Ramos (cell line): ENCODE measurements at regions not wholly inside any gene's neighbourhood (a gene's known extent, or its start where the extent isn't known, plus 50 kb on each side); places are given as distances from the start of the nearest gene placed in this dataset.

Experiments used
- in situ Hi-C: fragments of 300-500 bp; cut with MboI; formaldehyde crosslinking; loops from one replicate; pipeline ENCODE4 v1.14.3; 2022; ENCODE audit warnings: low sequenced_read_pairs; ENCODE audit not compliant: unreplicated experiment

DNA sequence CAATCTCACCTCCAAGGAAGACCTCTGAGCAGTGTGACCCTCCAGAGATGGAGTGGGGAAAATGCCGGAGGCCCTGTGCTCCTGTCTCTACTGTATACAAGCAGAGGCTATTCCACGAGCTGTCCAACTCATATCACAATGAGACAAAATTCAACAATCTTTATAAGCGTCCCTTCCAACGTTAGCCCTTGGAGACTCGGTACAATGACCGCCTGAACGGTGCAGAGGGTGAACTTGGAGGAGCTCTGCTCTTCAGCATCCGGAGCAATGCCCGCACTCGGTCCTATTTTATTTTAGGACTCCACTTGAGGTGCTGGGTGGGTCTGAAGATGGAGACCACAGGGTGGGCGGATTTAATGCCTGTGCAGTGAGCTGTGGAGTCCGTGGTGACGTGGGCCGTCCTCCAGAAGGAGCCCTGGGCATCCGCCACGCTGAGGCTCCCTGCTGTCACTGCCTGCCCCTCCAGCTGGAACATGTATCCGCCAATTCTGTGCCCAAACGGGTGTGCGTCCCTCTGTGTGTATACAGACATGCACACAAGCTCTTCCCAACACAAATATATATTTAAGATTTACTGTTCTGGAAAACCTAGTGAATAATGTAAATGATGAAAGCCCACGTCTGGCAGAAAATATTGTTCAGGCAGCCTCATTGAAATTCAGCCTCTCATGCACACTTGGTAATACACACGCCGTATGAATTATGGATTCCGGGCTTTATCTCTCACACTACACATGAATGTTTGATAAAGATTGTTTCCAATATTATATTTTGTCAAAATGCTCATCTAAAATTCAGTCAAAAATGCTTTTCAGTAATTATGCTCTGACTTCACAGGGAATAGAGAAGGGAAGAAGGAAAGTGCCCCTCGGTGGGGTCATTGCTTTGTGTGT is 239.9 kb upstream of the ZMIZ1 start:
- in situ Hi-C loops, result no loop called here

DNA sequence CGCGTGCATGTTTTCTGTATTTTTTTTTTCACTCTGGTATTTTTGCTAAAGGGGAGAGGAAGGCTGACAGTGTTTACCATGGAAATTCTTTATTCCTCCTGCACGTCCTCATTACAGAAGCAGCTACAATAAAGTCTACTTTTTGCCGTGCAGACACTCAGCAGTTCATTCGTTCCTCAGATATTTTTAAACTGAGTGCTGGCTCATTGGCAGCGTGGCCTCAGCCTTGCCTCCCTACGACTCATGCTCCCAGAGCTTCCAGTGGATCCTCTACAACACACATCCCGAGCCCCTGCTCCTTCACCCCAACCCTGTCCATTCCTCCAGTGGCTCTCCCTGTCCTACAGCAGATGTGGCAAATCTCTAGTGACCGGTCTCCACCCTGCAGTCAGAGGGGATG is 239.2 kb upstream of the ZMIZ1 start:
- in situ Hi-C loops, result no loop called here

DNA sequence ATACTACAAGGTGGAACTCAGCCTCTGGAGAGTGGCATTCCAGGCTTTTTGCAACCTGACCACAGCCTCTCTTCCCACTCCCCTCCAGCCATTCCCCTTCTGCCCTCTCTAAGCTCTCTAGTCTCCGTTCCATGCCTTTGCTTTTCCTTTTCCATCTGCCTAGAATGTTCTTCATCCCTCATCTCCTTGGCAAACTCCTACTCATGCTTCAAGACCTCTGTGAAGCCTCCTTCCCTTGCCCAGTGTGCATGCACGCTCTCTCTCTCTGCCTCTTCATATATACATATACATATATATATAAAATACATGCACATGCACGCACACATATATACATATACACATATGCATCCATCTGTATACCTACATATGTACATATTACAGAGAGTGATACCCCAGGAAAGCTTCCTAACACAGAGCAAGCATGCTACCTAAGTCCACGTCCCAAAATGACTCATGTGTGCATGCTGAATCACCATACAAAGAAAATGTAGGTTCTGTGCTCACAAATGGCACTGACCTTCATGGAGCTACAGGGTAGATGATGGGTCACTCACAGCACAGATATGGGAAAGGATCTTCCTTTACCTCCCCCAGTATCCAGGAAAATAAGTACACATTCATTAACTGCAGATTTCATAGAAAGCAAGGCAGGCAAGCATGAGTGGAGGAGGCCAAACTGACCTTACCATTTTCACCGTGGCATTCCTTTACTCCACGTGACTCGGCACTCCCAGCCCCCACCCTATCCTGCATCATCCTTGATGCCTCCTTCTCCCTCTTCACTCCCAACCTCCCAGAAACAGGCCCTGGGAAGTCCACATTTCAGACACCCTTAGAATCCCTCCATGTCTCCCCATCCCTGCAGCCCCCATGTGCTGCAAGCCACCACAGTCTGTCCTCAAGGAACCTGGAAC is 238.4 kb upstream of the ZMIZ1 start:
- in situ Hi-C loops, result no loop called here

DNA sequence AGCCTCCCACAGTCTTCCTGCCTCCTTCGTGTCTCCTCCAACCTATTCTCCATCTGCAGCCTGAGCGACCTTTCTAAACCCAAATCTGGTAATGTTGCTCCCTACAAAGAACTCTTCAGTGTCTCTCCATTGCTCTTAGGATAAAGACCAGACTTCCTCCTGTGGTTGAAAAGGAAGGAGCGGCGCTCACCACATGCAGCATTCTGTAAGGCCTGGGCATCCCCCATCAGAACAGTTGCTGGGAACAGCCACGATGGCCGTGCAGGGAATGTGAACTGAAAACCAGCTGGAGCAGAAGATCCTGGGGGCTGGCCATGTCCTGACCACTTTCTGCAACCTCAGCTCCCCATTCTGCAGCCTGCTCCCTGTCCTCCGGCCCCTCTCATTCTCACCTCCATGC is 237.8 kb upstream of the ZMIZ1 start:
- in situ Hi-C loops, result no loop called here

DNA sequence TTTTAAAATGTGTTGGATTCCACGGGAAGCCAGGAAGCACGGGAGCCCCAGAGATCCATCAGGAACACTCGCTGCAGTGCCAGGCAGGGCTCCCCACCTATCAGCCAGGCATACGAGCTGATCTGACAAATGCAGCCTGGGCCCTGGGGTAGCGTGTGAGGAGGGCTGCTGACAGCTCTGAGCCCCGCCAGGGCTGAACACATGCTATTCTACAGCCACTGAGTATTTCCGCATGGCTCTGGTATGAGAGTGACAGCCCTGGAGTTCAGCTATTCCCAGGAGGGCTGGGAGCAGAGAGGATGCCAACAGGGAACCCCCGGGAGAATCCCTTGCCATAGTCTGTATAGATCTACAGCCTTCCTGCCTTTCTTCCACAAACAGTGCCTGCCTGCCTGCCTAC is 237.3 kb upstream of the ZMIZ1 start:
- in situ Hi-C loops, result no loop called here

DNA sequence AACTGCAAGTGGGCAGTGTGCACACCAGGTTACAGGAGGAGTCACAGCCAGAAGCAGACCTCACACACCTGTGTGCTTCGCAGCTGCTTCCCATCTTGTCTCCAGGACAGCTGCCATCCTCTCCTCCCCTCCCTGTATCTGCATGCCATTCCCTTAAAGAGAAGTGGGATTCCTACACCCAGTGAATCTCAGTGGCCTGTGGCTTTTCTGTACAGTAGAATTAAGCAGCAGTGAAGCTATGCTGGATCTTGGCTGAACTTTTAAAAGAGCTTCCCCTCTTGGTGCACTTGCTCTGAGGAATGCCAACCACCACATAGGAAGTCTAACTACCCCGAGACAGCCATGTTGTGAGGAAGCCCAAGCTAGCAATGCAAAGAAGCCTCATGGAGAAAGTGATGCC is 236.5 kb upstream of the ZMIZ1 start:
- in situ Hi-C loops, result no loop called here

DNA sequence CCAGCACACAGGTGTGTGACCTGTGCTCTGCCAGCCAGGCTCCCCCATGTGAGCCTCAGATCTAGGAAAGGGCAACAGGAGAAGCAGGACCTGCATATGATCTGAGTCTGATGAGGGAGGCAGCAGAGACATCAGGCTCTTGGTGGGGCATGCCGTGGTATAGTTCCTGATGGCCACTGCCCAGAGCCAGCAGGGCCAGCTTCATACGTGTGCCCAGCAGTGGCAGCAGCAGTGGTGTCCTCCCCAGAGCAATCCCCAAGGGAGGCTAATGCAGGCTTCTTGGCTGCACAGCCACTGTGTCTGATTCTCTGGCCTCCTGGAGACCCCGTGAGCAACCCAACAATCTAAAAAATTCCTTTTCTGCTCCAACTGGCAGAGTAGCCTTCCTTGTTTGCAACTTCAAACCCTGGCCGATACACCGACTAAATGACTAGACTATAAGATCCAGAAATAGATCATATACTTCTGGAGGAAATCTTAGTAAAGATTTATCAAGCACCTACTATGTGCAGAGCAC is 230.6 kb upstream of the ZMIZ1 start:
- in situ Hi-C loops, result no loop called here

DNA sequence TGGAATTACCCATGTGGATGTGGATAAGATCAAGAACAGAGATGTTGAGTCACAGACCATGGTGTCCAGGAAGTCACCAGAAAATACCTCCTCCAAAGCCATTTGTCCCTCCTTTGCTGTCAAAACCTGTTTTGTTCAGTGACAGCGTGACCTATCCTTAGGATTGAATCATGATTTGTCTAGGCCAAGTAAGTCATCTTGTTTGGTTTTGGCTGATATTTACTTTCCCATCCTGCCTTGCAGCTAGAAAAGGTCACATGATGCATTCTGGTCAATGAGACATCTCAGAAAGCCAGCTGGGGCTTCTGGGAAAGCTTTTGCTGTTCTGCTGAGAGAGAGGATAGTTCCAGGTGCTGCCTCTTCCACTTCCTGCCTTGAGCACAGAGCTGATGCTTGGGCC is 225.3 kb upstream of the ZMIZ1 start:
- in situ Hi-C loops, result no loop called here

DNA sequence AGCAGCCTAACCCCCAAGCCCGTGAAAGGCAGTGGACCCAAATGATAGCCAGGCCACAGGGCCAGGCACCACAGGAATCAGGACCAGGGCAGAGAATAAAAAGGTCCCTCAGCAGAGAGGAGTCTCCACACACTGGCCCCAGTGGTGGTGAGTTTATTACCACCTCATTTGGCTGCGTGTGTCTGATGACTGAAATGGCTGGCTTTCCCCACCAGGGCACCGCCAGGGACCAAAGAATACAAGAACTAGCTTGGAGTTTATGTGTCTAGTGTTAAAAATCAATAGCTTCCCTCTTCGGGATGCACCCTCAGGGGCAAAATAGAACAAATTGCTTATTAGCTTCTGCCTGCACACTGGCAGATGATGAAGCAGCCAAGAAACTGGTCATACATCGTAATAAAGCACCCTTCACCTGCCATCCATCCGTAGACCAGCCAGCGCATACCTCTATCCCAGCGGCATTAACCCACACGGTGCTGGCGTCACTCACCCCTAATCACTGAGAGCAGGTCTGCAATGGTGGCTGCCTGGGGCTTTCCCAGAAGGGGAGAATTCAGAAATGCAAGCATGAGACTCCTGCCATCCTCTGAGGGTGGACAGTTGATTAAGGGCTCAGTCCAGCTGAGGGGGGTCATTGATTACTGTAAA is 223.7 kb upstream of the ZMIZ1 start:
- in situ Hi-C loops, result no loop called here

DNA sequence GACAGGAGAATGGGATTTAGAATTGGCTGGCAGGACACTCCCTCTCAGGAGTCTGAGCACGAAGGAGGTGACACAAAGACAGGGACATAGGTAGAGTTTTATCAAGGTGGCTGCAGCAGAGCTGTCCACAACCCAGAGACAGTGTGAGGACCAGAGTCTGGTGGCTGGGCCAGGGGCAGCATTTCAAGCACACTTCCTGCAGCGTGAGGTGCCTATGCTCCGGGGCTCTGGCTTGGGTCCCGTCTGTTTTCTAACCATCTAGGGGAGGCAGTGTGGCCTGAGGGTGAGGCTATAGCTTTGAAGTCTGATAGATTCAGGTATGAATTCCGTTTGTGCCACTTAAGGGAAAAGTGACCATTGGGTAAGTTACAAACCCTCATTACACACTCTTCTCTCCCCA is 222.7 kb upstream of the ZMIZ1 start:
- in situ Hi-C loops, result no loop called here

DNA sequence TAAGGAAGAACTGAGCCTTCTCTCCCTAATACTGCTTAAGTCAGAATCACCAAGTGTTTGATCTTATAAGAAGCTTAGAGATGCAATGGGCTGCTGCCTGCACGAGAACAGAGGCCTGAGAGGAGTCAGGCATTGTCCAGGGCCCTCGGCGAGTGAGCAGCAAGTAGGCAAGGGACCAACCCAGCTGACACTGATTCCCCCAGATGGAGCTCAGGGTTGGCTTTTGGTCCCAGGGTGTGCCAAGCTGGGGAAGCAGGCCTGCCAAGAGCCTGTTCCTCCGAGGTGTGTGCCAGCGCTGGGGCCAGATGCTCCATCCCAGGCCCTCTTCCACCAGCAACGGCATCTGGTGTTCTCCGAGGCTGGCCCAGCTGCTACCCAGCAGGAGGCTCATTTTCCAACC is 222.0 kb upstream of the ZMIZ1 start:
- in situ Hi-C loops, result no loop called here

DNA sequence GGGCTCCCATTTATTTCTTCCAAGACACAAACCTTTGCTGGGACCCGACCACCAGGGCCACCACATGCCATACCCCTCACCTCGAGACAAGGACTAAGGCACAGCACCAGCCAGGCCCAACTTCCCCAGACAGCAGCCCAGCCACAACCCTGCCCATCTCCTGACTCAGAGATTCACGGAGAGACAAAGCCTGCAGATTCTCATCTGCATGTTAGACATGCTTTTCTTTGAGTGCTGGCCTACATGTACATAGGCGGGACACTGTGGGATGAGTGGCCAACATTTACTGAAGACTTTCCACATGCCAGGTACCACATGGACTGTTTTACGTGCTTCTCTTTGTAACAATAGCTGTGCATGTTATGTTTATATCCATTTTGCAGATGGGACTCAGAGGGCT is 221.3 kb upstream of the ZMIZ1 start:
- in situ Hi-C loops, result no loop called here

DNA sequence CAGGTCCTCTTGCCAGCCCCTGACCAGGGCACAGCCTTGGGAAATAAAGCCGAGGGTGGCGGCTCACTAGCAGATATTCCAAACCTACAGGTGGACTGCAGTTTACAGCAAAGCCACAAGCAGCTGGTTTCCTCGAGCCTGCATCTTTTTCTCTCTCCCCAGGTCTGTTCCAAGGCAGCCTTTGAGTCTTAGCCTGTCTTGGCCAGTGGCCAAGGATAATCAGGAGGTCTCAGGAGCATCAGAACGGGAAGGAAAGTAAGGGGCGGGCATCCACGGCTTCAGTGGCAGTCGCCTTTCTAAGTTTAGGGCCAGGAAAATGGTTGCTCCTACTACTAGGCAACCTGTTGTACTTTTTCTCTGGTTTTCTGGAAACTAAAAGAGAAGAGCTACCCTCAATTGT is 219.7 kb upstream of the ZMIZ1 start:
- in situ Hi-C loops, result no loop called here

DNA sequence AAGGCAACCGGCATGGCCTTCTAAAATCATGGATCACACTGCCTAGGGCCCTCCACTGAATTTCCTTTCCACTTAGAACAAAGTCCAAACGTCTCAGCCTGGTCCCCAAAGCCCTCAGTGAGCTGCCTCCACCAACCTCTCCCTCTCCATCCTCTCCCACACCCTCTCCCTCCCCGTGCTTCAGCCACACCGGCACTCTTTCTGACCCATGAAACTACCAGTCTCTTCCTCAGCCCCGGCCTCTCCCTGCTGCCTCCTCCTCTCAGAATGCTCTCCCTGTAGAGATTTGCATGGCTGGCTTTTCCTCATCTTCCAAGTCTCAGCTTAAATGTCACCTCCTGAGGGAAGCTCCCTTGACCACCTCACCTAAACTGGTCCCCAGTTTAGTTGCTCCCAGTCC is 219.0 kb upstream of the ZMIZ1 start:
- in situ Hi-C loops, result no loop called here

DNA sequence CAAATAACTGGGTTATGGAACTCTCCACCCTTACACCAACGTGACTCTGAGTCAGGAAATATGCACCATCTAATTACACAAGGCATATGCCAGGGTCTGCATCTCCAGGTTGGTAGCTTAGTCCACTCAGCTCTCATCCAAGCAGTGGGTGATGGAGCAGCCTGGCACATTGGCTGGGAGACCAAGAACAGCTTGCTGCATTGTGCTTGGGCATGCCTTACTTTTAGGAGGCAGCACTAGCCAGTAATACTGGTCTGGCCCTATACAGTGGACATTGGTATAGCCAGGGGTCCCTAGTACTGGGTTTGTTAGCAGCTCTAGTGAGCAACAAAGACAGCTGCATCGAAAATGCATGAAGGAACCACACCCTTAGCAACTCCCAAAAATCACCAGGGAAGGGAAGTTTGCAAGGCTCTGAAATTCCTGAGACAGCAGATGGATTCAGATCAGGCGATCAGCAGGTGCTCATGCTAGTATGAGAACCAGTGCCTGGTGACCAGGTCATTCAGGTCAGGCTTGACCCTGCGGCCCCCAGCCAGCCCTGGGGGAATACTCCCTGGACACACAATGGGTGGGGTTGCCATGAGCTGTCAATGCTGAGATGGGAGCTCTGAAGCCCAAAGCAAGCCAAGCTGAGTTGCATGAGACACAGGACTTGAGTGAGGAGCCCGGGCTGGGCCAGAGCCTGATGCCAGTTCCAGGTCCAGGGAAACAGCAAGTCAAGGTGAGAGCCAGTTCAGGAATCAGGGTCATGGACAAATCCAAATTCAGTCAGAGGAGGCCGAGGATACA is 217.9 kb upstream of the ZMIZ1 start:
- in situ Hi-C loops, result no loop called here

DNA sequence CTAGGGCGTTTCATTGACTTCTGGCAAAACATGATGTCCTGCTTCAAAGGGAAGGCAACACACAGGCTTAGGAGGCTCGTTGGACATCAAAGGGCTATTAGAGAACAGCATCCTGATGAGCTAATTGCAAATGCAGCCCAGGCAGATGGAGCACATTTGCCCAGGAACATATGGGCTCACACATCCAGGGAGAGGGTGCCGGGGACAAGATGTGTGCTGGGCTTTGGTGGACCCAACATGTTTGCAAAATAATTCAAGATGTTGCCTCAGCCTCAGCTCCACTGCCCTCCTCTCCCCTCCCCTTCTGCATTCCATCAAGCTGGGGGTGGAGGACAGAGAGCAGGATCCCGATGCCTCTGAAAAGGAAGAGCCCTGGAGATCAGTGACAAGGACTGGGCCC is 217.1 kb upstream of the ZMIZ1 start:
- in situ Hi-C loops, result no loop called here

DNA sequence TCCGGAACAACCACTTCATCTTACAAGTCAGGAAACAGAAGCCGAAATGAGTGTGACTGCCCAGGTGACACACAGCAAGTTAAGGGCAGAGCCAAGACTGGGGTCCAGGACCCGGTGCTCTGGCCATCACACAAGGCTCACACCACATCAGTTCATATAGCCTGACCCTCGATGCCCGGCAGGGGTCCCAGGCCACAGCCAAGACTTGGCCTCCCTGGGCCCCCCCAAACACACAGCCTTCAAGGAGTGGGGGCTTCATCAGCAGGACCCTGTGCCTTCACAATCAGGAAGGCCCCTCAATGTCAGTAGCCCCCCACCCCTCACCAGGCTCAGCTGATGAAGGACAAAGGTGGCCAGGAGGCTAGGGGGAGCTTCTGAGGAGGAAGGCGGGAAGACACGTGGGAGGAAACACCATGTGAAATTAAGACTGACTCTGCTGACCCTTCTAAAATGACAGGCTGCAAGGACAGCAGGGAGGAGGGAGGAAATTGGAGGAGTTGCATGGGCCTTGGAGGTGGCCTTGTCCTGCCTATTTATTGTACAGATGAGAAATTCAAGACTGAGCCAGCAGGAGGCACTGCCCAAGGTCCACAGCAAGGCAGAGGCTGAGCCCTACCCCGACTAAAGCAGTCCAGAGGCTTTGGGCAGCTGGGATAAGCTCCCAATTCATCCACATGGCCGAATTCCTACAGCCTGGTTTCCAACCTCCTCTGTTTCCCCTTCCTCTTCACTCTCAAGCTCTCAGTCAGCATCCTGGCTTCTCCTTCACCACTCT is 216.1 kb upstream of the ZMIZ1 start:
- in situ Hi-C loops, result no loop called here

DNA sequence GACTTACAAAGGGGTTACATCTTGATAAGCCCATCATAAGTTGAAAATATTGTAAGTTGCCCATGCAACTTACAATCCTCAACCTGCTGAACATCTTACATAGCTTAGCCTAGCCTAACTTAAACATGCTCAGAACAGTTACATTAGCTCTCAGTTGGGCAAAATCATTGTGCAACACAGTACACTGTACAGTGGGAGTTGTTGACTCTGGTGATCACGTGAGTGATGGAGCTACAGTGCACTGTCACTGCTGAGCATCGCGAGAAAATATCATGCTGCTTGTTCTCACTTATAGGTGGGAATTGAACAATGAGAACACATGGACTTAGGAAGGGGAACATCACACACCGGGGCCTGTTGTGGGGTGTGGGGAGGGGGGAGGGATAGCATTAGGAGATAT is 214.9 kb upstream of the ZMIZ1 start:
- in situ Hi-C loops, result no loop called here

DNA sequence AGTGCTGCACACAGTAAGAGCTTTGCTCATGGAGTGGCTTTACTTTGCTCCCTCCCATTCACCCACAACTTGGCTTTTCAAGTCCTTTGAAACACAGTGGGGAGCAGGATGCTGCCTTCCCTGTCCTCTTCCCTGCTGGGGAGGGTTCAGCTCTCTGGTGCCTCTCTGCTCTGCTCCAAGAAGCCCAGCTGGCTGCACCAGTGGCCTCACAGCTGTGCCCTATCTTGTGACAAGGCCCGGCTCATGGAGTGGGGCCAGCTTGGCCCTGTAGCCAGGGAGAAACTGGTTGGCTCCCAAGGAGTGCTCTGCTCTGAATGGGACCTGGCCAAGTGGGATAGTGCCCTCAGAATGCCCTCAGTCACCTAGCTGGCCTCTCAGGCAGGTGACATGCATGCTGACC is 212.3 kb upstream of the ZMIZ1 start:
- in situ Hi-C loops, result no loop called here
